ENCODE measurements at regions not wholly inside any gene's neighbourhood (a gene's known extent, or its start where the extent isn't known, plus 50 kb on each side); places are given as distances from the start of the nearest gene placed in this dataset.

DNA sequence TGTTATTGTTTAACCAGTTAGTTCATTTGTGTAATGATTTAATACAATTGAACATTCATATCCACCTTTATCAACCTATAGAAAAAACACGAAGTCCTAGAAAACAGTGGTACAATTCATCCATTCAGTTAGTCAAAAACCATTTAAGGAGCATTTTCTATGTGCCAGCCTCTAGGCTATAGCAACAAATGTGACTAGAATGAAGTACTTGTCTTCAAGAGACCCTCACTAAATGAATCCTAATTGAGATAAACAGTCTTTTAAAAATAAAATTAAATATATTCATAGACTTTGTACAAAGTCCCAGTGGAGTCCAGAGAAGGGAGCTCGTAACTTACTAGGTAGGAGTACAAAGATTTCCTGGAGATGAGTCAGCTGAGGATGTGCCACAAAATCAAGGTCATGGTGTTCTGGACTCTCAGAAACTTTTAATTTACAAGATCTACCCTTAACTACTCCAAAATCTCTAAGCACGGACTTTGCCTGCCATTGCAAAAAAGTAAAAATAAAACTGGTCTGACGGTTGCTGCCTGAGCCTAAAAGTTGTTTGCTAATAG, 430.7 kb upstream of the DCN start:
- Histone ChIP-seq H3K27me3 (no peaks in the 10 kb centered on the region), H3K27ac (no peak overlapping the region), H3K36me3 (no peaks in the 10 kb centered on the region), H3K4me1 (no peaks in the 10 kb centered on the region), H3K9me3 (no peaks in the 10 kb centered on the region), H3K4me3 (no peak overlapping the region)
- 80 to 90% (median 85%) methylated on average over 4 of the region's 4 CpGs for WGBS, 4 donors
- TF ChIP-seq POLR2A (IDR thresholded peaks at IDR 0.05) = no peak
- TF ChIP-seq, protein P1, sequence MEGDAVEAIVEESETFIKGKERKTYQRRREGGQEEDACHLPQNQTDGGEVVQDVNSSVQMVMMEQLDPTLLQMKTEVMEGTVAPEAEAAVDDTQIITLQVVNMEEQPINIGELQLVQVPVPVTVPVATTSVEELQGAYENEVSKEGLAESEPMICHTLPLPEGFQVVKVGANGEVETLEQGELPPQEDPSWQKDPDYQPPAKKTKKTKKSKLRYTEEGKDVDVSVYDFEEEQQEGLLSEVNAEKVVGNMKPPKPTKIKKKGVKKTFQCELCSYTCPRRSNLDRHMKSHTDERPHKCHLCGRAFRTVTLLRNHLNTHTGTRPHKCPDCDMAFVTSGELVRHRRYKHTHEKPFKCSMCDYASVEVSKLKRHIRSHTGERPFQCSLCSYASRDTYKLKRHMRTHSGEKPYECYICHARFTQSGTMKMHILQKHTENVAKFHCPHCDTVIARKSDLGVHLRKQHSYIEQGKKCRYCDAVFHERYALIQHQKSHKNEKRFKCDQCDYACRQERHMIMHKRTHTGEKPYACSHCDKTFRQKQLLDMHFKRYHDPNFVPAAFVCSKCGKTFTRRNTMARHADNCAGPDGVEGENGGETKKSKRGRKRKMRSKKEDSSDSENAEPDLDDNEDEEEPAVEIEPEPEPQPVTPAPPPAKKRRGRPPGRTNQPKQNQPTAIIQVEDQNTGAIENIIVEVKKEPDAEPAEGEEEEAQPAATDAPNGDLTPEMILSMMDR (IDR thresholded peaks at IDR 0.05) = no peak
- no peak for DNase-seq
- intact Hi-C loops (cut with DNase I) = no loop called here
- ATAC-seq = no peak

GRCh38 chr12:91610561-91610960, 427.9 kb upstream of the DCN start:
- WGBS, 4 donors = 75 to 97% (median 94%) methylated on average over 3 of the region's 3 CpGs
- DNase-seq (no peak), ATAC-seq (no peak)
- TF ChIP-seq POLR2A (IDR thresholded peaks at IDR 0.05) = no peak
- TF ChIP-seq, protein P1 (IDR thresholded peaks at IDR 0.05) = no peak
- Histone ChIP-seq H3K9me3 (no peaks in the 10 kb centered on the region), H3K4me1 (peaks cover 0 to 15% (median 0%) of the 10 kb centered on the region in 12 donors), H3K4me3 (no peak overlapping the region), H3K36me3 (no peaks in the 10 kb centered on the region), H3K27me3 (no peaks in the 10 kb centered on the region), H3K27ac (no peak overlapping the region)
- intact Hi-C loops (cut with DNase I) = no loop called here

- DNase-seq (no peak), ATAC-seq (no peak)
- Histone ChIP-seq H3K9me3 (no peaks in the 10 kb centered on the region), H3K27me3 (no peaks in the 10 kb centered on the region), H3K27ac (no peak overlapping the region), H3K4me3 (no peak overlapping the region), H3K36me3 (no peaks in the 10 kb centered on the region), H3K4me1 (peaks cover 0 to 15% (median 0%) of the 10 kb centered on the region in 12 donors)
- TF ChIP-seq POLR2A (IDR thresholded peaks at IDR 0.05) = no peak
- TF ChIP-seq, protein P1 (IDR thresholded peaks at IDR 0.05) = no peak
- 80 to 95% (median 89%) methylated on average over 1 of the region's 1 CpG for WGBS, 4 donors
- intact Hi-C loops (cut with DNase I) = loop anchor here in 2 of 10 donors (10.0 kb wide), 1 partner anchor 526 kb away; no protein-coding TSS in a partner anchor
Observed at GRCh38 chr12:91609283-91609682, 426.7 kb upstream of the DCN start.

DNA sequence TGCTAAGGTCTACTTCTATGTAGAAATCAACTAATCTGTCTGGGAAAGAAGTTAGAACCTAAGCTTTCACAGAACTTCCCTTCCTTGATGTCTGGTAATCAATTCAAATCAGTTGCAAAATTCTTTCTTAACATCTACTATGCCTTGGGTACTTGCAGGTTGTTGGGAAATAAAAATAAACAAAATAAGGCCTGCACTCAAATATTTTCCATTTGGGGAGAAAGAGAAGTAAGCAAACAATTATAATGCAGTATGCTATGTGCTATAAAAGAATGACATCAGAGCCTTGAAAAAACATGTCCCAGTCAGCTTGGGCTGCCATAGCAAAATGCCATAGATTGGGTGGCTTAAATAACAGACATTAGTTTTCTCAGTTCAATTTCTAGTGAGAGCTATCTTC, 425.9 kb upstream of the DCN start:
- H3K27ac ChIP-seq = no peak overlapping the region
- no peaks in the 10 kb centered on the region for H3K9me3 ChIP-seq
- DNase-seq (no peak), ATAC-seq (no peak)
- H3K4me3 ChIP-seq = no peak overlapping the region
- H3K36me3 ChIP-seq = no peaks in the 10 kb centered on the region
- H3K27me3 ChIP-seq = no peaks in the 10 kb centered on the region
- intact Hi-C loops (cut with DNase I) = loop anchor here in 2 of 10 donors (10.0 kb wide), 1 partner anchor 526 kb away; no protein-coding TSS in a partner anchor
- no peak for TF ChIP-seq POLR2A (IDR thresholded peaks at IDR 0.05)
- TF ChIP-seq, protein P1 (IDR thresholded peaks at IDR 0.05) = no peak
- peaks cover 0 to 15% (median 1%) of the 10 kb centered on the region in 12 donors for H3K4me1 ChIP-seq

All from heart left ventricle (tissue), 16 donors.